ENCODE measurements at regions not wholly inside any gene's neighbourhood (a gene's known extent, or its start where the extent isn't known, plus 50 kb on each side); places are given as distances from the start of the nearest gene placed in this dataset.

GRCh38 chr5:56585999-56586691 lies 229.2 kb upstream of the MAP3K1 start:
- no peak for DNase-seq

DNA sequence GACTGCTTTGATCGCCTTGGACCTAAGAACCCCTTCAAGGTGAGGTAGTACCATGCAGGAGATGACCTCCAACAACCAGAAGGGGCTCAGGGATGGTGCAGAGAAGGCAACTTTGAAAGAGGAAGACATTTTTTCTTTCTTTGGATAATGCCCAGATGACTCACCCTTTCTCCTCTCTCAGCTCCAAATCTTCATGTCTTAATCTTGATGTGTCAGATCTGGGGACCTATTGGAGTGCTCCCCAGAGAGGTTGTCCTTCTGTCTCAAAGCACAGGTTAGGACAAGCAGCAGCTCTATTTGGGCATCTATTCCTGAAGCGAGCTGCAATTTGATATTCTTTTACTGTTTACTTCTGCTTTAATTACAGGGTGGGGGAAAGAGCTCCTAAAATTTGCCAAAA lies 229.9 kb upstream of the MAP3K1 start:
- DNase-seq = no peak

GRCh38 chr5:56581426-56581825 lies 233.9 kb upstream of the MAP3K1 start:
- no peak for DNase-seq

DNA sequence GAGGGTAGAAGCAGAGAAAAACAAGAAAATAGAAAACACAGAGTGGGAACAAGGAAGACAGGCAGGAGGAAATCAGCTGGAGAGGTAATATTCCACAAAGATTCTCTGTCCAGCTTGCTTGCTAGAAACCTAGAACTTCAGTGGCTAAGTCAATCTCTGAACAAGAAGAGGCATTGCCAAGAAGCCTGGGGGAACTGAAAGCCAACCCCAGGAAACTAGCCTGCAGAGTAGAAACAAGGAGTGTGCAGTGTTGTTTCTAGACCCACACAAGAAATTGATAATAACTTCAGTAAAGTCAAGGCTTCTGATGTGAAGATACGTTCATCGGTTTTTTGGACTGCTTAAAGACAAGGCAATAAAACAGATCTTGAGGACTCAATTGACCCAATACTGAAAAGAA lies 234.5 kb upstream of the MAP3K1 start:
- no peak for DNase-seq

GRCh38 chr5:56575821-56576220 lies 239.5 kb upstream of the MAP3K1 start:
- DNase-seq = no peak

DNA sequence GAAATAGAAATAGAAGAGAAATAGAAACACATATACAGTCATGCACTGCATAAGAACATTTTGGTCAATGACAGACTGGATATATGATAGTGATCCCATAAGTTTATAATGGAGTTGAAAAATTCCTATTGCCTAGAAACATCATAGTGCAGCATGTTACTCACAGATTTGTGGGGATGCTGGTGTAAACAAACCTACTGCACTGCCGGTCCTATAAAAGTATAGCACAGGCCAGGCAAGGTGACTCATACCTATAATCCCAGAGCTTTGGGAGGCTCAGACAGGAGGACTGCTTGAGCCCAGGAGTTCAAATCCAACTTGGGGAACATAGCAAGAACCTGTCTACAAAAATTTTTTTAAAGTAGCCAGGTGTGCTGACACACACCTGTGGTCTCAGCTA lies 240.6 kb upstream of the MAP3K1 start:
- DNase-seq = no peak

DNA sequence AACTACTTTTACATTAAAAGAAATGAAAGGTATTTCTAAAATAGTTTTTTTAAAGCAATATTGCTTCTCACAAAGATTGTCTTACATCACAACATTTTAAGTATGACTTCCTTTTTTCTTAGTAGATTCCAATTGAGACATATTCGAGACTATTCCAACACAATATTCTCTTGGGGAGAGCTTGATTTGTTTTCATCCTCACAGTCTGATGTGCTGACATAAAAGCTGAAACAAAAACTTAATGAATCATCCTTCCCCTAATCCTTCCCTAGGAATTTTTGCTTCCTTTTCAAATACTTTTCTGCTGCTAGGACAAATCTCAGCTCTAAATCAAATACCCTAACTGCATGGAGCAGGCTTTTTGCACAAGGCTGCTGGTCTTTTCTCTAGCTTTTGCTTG lies 245.8 kb upstream of the MAP3K1 start:
- no peak for DNase-seq

DNA sequence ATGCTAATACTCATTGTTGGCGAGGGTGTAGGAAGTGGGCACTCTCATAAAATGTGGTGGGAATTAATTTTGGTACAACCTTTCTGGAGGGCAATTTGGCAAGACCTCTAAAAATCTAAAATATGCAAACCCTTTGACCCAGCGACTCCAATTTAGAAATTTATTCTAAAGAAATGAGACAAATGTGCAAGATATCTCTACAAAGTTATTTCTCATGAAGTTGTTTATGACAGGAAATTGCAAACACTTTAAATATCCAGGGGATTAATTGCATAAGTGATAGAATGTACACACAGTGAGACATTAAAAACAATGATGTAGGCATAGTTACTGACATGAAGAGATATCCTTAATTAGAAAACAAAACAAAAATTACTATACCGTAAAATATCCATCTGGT lies 246.3 kb upstream of the MAP3K1 start:
- no peak for DNase-seq

- no peak for DNase-seq
Measured at GRCh38 chr5:56567278-56567677, 248.1 kb upstream of the MAP3K1 start.

DNA sequence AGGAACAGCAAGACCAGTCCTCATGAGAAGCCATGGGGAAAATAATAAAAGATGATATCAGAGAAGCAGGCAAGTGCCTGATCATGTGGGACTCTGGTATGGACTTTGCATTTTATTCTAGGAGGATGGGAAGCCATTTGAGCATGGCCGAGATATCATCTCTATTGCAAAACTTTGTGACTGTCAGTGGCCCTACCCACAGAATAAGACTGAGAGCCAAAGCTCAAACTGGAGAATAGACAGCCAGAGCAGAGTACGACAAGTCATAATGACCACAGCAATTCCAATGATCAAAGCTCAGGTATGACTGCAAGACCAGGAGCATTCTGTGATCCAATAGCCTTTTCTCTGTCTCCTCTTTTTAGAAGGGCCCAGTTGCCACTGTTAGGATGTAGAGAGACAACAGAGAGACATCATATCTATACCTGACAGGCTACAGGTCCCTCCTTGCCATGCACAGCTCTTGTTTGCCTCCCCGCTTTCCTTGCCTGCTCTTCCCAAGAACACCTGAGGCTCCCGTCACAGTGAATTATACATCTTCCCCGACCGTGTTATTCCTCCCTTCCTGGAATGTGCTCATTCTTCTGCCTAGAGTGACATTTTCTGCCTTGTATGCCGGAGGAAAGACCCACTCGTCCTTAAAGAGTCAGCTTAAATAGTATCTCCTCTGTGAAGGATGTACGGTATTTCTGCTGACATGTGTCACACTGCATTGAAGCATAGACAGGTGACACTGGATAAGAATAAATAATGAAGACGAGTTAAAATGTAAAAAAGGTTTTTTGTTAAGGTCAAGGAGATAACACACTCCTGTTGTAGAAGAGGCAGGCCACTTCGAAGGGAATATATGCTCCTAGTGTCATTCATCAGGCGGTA lies 248.7 kb upstream of the MAP3K1 start:
- no peak for DNase-seq

DNA sequence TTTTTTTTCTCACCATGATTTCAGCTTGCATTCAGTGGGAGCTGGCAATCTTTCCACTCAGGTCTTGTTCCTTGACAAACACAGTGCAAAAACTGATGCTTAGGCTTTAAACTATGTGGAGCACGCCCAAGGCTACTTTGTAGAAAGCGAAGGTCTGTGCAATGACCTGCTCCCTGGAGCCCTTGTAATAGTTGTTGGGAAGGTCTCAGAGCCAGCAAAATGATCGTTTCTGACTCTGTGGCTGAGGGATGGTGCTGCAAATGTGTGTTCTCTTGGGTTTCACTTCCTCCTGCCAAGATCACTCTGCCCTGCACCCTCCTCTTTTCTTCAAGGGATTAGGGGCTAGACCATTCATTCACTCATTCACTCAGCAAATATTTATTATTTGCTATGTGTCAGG lies 249.7 kb upstream of the MAP3K1 start:
- DNase-seq = no peak

DNA sequence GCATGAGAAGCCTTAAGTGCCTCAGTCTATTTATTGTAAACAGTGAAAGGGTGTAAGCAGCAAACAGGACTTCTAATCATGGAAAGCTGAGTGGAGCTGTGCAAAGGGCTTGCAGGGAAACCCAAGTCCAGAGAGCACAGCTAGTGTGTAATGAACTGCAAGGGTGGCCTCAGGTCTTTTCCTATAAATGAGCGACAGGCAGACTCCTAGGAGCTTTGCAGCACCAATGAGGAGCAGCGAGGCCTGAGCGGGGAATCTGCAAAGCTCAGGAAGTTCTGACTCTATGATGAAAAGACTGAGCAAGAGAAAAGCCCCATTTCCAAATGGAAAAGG lies 250.1 kb upstream of the MAP3K1 start:
- no peak for DNase-seq

DNA sequence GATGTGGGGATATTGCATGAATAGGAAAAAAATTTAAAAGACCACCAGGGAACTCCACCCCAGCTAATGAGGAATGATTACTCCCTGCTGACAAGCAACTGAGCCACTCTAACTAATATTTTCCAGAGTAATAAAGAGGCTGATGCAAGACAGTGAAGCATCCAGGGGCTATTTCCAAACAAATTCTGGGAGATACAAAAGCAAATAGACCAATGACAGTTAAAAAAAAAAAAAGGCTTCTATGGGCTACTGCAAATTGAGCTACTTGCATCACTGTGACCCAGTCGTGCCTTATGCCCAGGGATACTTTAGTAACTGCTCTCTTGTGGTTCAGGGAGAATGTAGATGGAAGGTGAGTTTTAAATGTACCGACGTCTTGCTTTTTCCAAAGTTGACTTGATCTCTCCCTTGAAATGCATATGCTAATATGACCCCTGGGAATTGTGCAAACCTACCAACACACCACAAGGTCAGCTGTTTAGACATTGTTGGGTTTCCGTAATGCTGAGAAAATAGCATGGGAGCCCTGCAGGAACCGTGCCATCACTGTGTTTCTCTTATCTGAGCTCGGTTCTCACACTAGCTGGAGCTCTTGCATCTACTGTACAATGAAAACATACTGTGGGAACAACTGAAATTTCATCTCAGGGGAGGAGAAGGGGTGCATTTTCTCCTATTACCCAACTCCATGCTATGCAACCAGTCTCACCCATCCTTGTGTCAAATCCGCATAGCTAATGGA lies 250.6 kb upstream of the MAP3K1 start:
- no peak for DNase-seq

- DNase-seq = no peak
Measured at GRCh38 chr5:56561455-56561854, 253.9 kb upstream of the MAP3K1 start.

- no peak for DNase-seq
Measured at GRCh38 chr5:56558131-56558745, 257.1 kb upstream of the MAP3K1 start.

DNA sequence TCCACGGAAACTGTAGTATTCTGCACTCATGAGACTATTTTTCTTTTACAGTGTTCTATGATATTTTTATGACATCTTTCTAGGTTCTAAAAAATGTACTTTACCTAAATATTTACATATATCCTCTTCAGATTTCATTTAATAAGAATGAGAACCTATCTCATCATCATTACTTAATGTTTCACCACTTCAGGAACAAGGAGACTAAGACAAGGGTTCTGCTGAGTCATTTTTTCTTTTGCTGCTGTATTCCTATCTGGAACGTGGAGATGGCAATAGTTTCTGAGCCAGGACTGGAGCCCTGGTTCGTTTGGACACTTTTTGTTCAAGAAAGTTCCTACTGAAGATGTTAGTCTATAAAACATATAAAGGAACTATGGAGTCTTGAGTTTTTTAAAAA lies 258.2 kb upstream of the MAP3K1 start:
- no peak for DNase-seq

DNA sequence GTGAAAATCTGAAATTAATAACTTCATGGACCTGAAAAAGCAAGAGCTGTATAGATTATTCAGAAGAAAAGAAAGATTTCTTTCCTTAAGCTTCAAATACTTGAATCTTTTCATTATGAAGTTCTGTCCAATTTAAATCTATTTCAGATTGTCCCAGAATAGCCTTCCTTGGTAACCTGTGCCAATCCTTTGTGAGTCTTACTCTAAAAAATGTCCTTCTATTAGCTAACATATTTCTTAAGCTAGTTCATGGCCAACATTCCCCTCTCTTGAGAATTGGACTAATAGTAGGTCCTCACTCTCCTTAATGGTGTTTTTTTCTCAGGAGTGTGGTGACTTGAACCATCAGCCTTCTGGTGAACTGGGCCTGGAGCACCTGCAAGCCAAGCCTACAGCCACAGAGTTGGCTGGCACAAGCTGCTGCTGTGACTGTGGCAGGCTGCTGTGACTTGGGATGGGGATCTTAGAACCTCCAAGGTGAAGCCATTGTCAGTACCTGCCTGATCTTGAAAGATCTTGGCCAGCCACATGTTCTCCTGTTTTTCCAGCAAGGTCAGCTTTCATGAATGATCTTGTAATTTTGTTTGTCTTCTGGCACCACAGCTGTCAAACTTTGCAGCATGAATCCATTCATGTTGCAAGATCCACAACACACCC lies 262.6 kb upstream of the MAP3K1 start:
- no peak for DNase-seq

GRCh38 chr5:56550227-56550626 lies 265.1 kb upstream of the MAP3K1 start:
- DNase-seq = no peak

DNA sequence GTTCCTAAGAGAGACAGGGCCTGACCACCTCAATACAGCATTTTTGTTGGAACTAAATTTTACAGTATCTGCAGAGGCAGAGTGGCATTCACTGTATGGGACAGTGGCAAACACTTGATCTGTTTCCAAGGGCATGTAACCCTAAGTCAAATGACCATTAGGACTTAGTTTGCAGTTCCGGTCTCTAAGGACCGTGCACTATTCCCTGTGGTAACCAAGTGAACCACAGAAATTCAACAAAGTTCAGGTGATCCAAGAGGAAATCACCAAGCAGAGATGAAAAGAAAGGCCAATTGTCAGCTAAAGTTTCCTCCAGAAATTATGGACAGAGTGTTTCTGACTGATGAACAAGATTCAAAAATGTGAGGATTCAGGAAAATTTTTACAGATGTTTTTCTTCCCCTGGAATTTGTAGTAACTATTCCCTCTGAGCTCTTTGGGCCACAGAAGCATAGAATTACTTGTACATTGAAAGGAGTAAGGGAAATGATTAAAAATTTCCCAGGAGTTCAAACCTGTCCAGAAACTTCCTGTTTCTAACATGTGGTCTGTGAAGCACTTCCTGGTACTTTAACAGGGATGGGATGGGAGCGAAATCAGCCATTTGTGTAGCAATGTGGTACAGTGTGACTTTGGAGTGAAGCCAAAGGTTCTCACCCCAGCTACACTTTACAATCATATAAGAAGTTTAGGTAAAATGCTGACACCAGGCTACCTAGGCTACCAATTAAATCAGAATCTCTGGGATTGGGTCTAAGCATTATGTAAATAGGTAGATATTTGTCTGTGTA lies 266.1 kb upstream of the MAP3K1 start:
- DNase-seq = no peak

GRCh38 chr5:56545016-56545415 lies 270.3 kb upstream of the MAP3K1 start:
- no peak for DNase-seq

- DNase-seq = no peak
Measured at GRCh38 chr5:56543441-56544388, 271.6 kb upstream of the MAP3K1 start.

All from stimulated activated CD4-positive, alpha-beta T cell treated with anti-CD3 and anti-CD28 coated beads, Interleukin-2, amount 100 ng/mL, for 48 hours (primary cell).